Right lobe of liver (tissue), 6 donors: ENCODE measurements at regions not wholly inside any gene's neighbourhood (a gene's known extent, or its start where the extent isn't known, plus 50 kb on each side); places are given as distances from the start of the nearest gene placed in this dataset.
A peak's percentile ranks its signal among the peaks of the same experiment; 100 is the strongest.

Experiments used
- ATAC-seq, 4 donors: fragments of 200-7000 bp; cut with Tn5 transposase; one replicate each; pipeline ENCODE4 v1.9.1; 2020; ENCODE audit warnings: mild to moderate bottlenecking in 4 of 4, moderate library complexity in 4 of 4
- DNase-seq, 3 donors: peaks; one replicate each; pipeline ENCODE4 v3.0.0-alpha.2; 2020
- H3K27ac ChIP-seq, 3 donors: fragments of 200-600 bp; one replicate each; pipeline ENCODE4 v1.8.0; 2022
- H3K27me3 ChIP-seq, 2 donors: fragments of 200-600 bp; one replicate each; pipeline ENCODE4 v1.8.0; 2022
- H3K36me3 ChIP-seq, 4 donors: fragments of 200-600 bp; sonication (generic) in 1 of 4; one replicate each; pipeline versions ENCODE4 v1.5.1 to v1.8.0; 2017 to 2022; ENCODE audit warnings: control low read depth in 1 of 4
- H3K4me1 ChIP-seq, 4 donors: fragments of 200-600 bp; sonication (generic) in 1 of 4; one replicate each; pipeline versions ENCODE4 v1.5.1 to v1.8.0; 2017 to 2022; ENCODE audit warnings: control low read depth in 1 of 4
- H3K4me3 ChIP-seq, 3 donors: fragments of 200-600 bp; one replicate each; pipeline ENCODE4 v1.8.0; 2022
- H3K9me3 ChIP-seq, 4 donors: fragments of 200-600 bp; sonication (generic) in 1 of 4; one replicate each; pipeline versions ENCODE4 v1.5.1 to v1.8.0; 2017 to 2022; ENCODE audit warnings: control low read depth in 1 of 4
- CTCF ChIP-seq, 4 donors: fragments of 200-600 bp in 3 of 4; fragments of 450-650 bp in 1 of 4; IDR thresholded peaks; one replicate each; pipeline versions ENCODE4 v1.5.1 to v1.8.0; 2016 to 2022; ENCODE audit warnings: antibody characterized with exemption in 4 of 4, mild to moderate bottlenecking in 2 of 4
- POLR2A ChIP-seq: fragments of 450-650 bp; IDR thresholded peaks from one replicate; pipeline ENCODE4 v1.6.1; 2017; ENCODE audit warnings: antibody characterized with exemption, mild to moderate bottlenecking
- WGBS: methylation state at CpG from one replicate; pipeline ENCODE4 v1.1.6; 2018; ENCODE audit warnings: low coverage, low lambda C conversion rate; ENCODE audit not compliant: insufficient coverage; ENCODE audit errors: missing lambda C conversion rate; 5-methylcytosine and 5-hydroxymethylcytosine counted together
- intact Hi-C, 2 donors: fragments of 100-400 bp; cut with DNase I; formaldehyde crosslinking; loops; one replicate each; pipeline versions ENCODE4 v1.11.2 to v1.14.1; 2022
- donor health status: DM: no; HTN: yes; CAD: no.
- donor health status: DM: no; HTN: no; CAD: no.
- donor health status: DM: no; HTN: no; CAD: no.
- donor health status: DM: no; HTN: yes; CAD: no.
- donor health status: DM: no; HTN: yes; CAD: no.

- TF ChIP-seq POLR2A (no peak), CTCF (IDR thresholded peaks at IDR 0.05) (no peak)
- Histone ChIP-seq H3K4me1 (no peaks in the 10 kb centered on the region), H3K4me3 (no peak overlapping the region), H3K36me3 (no peaks in the 10 kb centered on the region), H3K27me3 (no peaks in the 10 kb centered on the region), H3K9me3 (no peaks in the 10 kb centered on the region), H3K27ac (no peak overlapping the region)
- 55% methylated on average over 4 of the region's 5 CpGs for WGBS
- peak in 1 of 4 donors; percentile 37 for ATAC-seq
- intact Hi-C loops: no loop called here
- peak in 1 of 3 donors; percentile 22 for DNase-seq
Observed at GRCh38 chr12:4137015-4137414, 136.5 kb upstream of the CCND2 start.

DNA sequence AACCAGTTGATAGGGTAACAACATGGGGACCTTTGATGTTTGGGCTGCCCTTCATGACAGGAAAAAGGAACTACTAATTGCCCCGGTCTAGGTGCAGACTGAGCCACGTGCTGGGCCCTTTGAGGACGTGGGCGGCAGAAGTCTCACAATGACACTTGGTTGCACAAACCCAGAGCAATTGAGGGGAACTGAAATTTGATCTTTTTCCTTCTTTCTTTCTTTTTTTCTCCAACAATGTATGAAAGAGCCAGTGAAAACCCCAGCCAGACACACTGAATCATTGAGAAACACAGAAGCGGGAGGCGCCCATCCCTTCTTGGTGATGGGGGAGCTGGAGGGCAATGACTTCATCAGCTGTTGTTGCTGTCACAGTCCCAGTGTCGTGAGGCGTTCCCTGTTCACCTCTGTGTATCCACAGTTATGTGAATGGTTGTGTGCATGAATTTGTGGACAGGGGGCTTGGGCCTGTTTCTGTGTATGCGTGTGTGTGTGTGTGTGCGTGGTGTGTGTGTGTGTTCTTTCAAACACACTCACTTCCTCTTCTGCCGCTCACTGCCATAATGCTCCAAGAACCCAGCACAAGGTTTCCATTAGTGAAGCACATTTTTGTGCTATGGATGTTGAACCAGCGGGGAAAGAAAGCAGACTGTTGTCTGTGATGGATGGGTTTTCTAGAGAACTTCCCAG lies 137.5 kb upstream of the CCND2 start:
- no peak overlapping the region for H3K27ac ChIP-seq
- no peaks in the 10 kb centered on the region for H3K9me3 ChIP-seq
- ATAC-seq (peak in 2 of 4 donors; percentile 35 to 55), DNase-seq (peak in 1 of 3 donors; percentile 26)
- no peaks in the 10 kb centered on the region for H3K4me1 ChIP-seq
- WGBS: 33% methylated on average over 11 of the region's 12 CpGs
- no peaks in the 10 kb centered on the region for H3K36me3 ChIP-seq
- intact Hi-C loops: no loop called here
- no peak overlapping the region for H3K4me3 ChIP-seq
- no peak for TF ChIP-seq POLR2A
- TF ChIP-seq CTCF (IDR thresholded peaks at IDR 0.05): no peak
- H3K27me3 ChIP-seq: no peaks in the 10 kb centered on the region

DNA sequence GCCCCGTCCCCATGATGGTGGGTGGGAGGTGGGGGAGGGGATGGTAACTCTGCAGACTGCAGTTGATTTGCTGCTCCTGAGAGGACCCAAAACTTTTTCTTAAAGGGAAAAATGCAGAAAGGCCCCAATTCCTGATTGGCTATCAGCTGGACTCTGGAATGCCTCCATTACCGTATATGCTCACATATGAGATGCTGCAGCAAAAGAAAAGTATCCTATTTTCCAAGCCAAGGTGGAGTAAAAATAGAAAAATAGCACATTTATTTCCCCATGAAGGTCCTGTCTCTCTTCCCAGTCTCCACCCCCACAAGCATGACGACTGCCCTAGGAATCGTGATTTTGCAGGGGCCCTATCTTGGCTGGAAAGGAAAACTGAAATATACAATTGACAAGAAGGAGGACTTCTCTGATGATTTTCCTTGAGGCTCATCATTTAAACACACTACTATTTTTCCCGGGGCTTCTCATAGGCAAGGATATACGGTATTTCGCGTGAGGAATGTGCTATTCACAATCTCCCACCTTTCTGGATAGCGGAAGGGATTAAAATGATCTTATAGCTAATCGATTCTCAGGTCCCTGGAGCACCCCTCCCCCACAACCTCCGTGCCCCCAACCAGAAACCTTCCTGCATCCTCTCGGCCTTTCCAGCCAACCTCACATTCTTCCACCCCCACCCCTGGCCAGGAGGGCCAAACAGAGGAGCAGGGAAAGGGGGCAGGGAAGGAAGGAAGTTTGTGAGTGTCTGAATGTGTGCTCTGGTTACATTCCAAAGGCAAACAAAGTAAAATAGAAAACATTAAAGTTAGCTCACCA lies 138.9 kb upstream of the CCND2 start:
- H3K4me1 ChIP-seq: no peaks in the 10 kb centered on the region
- no peaks in the 10 kb centered on the region for H3K27me3 ChIP-seq
- intact Hi-C loops: no loop called here
- no peak overlapping the region for H3K27ac ChIP-seq
- DNase-seq (peak in 1 of 3 donors; percentile 14), ATAC-seq (peak in 1 of 4 donors; percentile 20)
- TF ChIP-seq CTCF (IDR thresholded peaks at IDR 0.05) (no peak), POLR2A (no peak)
- H3K36me3 ChIP-seq: no peaks in the 10 kb centered on the region
- H3K9me3 ChIP-seq: no peaks in the 10 kb centered on the region
- 22% methylated on average over 12 of the region's 12 CpGs for WGBS
- no peak overlapping the region for H3K4me3 ChIP-seq

GRCh38 chr12:4133636-4134447 lies 139.7 kb upstream of the CCND2 start:
- TF ChIP-seq POLR2A (no peak), CTCF (IDR thresholded peaks at IDR 0.05) (no peak)
- Histone ChIP-seq H3K9me3 (no peaks in the 10 kb centered on the region), H3K4me1 (no peaks in the 10 kb centered on the region), H3K27me3 (no peaks in the 10 kb centered on the region), H3K27ac (no peak overlapping the region), H3K4me3 (no peak overlapping the region), H3K36me3 (no peaks in the 10 kb centered on the region)
- ATAC-seq (peak in 3 of 4 donors; percentile 23 to 47 (median 38)), DNase-seq (peak in 1 of 3 donors; percentile 38)
- intact Hi-C loops: no loop called here
- WGBS: 42% methylated on average over 9 of the region's 15 CpGs
